Caki2 (cell line): ENCODE measurements at regions not wholly inside any gene's neighbourhood (a gene's known extent, or its start where the extent isn't known, plus 50 kb on each side); places are given as distances from the start of the nearest gene placed in this dataset.

Experiments used
- DNase-seq: peaks from one replicate; pipeline ENCODE4 v3.0.0-alpha.2; 2015; ENCODE audit warnings: low read depth
- in situ Hi-C: cut with HindIII; loops from 2 replicates; pipeline ENCODE4 v1.10.0; 2016; ENCODE audit warnings: low sequenced_read_pairs, low pct_unique_long_range_greater_than_20kb, mixed read lengths

- DNase-seq: no peak
- in situ Hi-C loops: no loop called here
These were observed 916.3 kb downstream of the TBC1D22A start for GRCh38 chr22:47678636-47679287.

DNA sequence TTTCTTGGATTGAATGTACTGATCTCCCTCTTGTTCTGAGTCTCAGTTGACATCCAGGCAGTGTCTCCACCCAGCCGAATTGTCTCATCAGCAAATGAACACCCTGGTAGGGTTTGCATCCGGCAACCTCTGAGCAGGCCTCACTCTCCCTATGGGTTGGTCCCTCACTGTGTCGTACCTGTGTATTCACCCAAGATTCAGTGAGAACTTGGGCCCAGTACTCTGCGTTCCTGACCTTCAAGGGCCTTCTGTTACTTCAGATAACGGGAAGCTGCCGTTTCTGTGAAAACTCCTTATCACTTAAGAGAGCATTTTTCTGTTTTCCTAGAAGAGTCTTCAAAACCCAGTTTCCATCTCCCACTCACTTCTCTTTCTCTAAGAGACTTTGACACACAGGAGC lies 915.6 kb downstream of the TBC1D22A start:
- in situ Hi-C loops: no loop called here
- DNase-seq: no peak

DNA sequence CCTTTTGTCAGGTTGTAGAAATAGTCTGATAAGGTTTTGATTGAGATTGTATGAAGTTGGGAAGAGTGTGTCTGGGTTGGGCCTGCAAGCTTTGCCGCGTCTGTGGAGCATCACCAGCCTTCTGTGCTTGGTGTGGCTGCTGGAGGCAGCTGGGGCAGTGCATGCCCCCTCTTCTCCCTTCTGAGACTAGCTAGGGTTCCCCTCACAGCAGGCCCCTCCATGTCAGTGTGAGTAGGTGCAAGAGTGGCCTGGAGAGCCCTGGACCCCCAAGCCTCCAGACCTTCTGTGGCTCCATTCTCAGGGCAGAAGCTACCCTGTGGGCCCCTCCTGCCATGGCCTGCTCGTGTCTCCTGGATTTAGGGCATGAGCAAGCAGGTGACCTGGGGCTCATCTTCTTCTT lies 914.2 kb downstream of the TBC1D22A start:
- in situ Hi-C loops: no loop called here
- DNase-seq: no peak

DNA sequence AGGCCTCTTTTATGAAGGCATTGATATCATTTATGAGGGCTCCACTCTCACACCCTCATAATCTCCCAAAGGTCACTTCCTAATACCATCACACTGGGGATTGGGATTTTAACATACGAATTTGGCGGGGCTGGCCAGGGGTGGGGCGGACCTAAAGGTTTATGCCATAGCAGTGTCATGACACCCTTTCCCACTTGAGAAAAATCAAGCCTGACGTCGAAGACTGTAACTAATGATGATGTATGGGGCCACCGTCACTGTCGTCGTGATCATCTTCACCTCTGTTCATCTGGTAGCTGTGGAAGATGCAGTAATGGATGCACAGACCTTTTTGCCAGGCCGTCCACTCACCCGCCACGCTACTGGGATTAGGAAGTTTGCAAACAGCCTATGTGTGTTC lies 912.1 kb downstream of the TBC1D22A start:
- DNase-seq: no peak
- in situ Hi-C loops: no loop called here

DNA sequence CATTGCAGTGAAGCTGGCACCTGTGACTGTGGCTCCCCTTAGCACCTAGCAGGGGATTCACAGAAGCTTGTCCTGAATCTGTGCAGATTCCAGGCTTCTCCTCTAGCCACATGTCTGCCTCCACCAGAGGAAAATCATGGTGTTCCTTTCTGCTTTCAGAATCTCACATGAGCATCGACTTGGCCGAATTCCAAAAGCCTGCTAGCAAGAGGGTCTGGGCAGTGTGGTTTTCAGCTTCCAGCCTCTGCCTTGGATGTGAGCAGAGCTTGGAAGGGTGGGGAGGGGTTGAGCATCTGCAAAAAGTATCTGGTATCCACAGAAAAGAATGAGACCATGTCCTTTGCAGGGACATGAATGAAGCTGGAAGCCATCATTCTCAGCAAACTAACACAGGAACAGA lies 911.1 kb downstream of the TBC1D22A start:
- in situ Hi-C loops: no loop called here

DNA sequence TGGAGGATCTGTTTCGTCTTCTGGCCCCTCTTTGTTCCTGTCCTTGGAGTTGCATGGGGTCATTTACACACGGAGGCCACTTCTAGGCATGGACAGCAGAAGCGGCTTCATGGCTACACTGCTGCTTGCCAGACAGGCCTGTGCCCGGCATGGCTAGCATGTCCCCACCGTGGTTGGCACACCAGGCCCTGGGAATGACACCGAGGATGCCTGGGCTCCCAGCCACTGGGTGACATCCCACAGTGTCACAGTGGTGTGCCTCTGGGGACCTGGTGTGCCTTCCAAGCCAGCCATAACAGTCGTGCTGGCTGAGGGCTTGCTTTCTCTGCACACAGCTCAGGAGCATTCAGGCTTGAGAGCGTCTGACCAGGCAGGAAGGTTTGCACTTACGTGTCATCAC lies 910.1 kb downstream of the TBC1D22A start:
- in situ Hi-C loops: no loop called here

More for the DNA sequence above, 911.1 kb downstream of the TBC1D22A start:
- no peak for DNase-seq

GRCh38 chr22:47665151-47665550 lies 902.7 kb downstream of the TBC1D22A start:
- DNase-seq: no peak
- in situ Hi-C loops: no loop called here

More for the DNA sequence above, 910.1 kb downstream of the TBC1D22A start:
- no peak for DNase-seq

DNA sequence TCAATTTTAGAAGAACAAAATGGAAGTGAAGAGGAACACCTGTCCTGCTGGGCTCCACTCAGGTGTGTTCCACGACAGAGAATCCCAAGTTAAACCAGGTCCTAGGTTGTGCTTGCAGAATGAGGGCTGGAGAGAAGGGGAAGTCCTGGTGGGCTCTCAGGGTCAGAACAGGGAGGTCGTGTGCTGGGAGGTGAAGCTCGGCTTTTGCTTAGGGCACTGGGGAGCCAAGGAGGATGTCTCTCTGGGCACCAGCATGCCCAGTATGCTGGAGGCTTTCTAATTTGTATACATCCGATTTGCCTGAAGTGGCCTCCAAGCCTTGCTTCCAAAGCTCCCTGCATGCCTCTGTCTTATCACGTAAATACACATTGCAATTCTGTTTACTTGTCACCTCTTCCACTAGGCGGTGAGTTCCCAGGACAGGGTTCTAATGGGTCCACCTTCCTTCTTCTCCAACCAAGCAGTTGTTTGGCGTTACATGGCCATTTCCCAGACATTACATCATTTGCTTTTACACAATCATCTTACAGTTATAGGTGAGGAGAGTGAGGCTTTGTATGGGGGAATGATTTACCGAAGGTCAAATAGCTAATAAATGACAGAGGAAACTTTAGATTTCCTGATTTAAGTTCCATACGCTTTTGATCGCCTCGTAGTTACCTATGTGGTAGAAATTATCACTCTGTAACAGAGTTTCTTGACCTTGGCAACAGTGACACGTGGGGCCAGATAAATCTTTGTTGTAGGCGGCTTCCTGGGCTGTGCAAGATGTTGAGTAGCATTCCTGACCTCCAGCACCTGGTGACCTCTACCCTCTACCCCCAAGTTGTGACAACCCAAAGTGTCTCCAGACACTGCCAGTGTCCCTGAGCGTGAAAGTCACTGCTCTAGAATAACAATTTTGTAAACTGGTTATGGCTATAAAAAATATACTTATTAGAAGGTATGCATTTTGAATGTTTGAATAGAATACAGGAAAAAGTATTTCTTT lies 901.5 kb downstream of the TBC1D22A start:
- in situ Hi-C loops: no loop called here
- DNase-seq: no peak

DNA sequence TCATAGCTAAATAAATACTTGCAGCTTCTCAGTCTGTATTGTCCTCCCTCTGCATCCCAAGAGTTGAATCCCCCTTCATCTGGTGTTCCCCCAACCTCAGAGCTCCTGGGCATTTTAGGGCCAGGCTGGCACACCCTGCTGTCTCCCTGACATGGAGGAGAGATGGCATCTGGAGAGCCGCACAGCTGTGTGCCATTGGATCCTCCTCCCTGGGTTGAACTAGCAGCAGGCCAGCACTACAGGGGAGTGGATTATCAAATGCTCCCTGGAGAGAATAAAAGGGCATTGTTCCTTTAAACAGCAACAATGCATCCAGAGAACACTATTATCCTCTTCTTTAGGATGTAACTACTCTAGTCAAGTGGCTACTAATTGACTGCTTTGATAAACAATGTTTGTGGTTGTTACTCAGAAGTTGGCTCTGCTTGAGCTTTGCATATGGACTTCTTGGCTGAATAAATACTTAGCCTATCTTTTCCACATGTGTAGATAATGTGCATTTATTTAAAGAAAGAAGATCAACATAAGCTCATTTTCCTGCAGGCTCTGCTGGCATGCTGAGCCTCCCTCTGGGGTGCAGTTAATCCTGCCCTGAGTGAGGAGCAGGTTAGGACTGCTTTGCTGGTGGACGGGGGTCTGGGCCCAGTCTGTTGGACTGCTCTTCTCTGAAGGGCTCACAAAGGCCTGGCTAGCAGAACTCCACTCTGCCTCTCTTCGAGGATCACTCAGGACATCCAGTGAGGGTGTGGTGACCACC lies 897.2 kb downstream of the TBC1D22A start:
- DNase-seq: no peak
- in situ Hi-C loops: no loop called here

DNA sequence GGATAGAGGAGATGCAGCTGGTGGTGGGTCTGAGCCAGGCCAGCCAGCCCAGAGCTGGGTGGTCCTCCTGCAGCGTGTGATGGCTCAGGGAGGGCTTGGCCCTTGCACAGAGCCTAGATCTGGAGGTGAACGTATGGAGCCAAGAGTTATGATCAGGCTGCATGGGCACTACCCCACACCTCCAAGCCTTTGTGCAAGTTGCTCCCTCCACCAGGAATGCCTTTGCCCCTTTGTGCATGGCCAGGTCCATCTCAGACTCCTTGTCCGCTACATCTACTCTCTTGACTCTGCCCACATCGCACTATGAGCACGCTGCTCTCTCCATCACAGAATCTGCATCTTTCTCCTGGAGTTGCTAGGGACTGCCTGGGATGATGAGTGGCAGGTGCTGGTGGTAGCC lies 895.7 kb downstream of the TBC1D22A start:
- DNase-seq: no peak
- in situ Hi-C loops: no loop called here

DNA sequence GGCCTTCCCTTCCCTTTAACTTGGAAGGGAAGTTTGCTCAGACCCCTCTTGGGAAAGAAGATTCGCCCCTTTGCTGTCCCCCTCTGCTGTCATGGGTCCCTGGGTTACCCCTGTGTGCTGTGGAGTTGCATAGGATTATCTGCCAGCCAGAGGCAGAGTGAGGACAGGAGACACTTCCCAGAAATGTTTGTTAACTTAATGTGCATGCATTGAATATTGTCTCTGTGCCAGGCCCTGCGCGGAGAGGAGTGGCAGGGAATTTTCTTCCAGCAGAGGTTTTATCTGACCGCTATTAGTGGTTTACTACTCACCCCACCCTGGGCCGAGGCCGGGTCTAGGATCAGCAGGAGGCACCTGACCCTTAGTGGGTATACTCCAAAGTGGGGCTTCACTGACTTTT lies 894.8 kb downstream of the TBC1D22A start:
- in situ Hi-C loops: no loop called here
- DNase-seq: no peak

DNA sequence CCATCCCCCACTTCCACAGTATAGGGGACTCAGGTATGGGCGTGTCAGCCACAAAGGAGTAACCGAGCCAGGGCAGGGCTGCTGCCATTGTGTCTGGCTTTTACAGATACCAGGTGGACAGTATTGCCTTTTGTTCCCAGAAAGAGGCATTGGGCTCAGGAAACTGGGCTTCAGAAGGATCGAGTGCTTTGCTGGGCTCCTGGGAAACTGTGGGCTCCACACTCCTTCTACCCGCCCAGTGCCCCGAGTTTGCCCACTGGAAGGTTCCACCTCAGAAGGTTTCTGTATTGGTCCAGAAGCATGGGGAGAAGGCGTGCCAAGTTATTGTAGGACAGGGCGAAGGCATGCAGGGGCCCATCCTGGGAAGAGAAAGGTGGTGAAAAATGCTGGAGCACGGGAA lies 894.4 kb downstream of the TBC1D22A start:
- in situ Hi-C loops: no loop called here

DNA sequence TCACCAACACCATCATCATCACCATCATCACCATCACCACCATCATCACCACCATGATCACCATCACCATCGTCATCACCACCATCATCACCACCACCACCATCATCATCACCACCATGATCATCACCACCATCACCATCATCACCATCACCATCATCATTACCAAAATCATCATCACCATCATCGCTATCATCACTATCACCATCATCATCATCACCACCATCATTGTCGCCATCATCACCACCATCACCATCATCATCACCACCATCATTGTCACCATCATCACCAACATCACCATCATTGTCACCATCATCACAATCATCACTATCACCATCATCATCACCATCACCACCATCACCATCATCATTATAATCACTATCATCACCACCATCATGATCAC lies 893.5 kb downstream of the TBC1D22A start:
- in situ Hi-C loops: no loop called here
- no peak for DNase-seq

More for the DNA sequence above, 894.4 kb downstream of the TBC1D22A start:
- DNase-seq: no peak

GRCh38 chr22:47654922-47655491 lies 892.6 kb downstream of the TBC1D22A start:
- no peak for DNase-seq
- in situ Hi-C loops: no loop called here

DNA sequence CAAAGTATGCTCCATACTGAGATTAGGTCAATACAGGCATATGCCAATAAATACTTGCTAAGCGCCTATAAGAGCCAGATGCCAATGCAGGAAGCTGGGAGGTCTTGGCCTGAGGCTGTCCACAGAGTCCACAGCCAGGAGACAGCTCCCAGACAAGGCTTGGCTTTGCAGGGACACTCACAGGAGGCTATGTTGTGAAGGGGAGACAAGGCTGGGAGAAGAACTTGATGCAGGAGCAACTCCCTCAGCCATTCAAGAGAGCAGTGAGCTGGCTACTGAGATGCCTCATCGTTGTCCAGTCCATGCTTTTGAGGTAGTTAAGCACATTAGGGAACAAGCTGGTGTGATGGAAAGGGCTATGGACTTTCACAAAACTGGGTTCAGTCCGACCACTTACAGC lies 891.5 kb downstream of the TBC1D22A start:
- in situ Hi-C loops: no loop called here
- no peak for DNase-seq

DNA sequence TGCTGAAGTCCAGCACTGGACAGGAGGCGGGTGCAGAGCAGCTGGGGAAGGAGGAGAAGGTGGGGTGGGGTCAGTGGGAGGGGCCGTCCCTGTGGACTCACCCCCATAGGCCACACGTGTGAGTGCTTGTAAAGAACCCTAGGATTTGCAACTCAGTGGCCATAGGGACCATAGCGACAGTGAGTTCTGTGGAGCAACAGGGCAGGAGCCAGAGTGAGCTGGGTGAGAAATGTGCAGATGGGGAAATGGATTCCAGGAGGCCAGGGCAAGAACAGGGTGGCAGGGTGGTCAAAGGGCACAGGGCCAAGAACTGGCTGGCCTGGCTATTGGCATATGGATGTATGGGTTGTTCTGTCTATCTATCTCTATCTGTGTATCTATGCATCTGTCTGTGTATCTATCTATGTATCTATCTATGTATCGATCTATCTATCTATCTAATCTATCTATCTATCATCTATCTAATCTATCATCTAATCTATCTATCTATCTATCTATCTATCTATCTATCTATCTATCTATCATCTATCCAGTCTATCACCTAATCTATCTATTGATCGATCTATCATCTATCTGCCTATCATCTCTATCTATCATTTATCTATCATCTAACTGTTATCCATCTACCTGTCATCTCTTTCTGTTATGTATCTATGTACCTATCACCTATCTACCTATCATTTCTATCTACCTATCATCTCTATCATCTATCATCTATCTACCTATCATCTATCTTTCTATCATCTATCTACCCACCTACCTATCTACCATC lies 889.0 kb downstream of the TBC1D22A start:
- DNase-seq: no peak
- in situ Hi-C loops: no loop called here

DNA sequence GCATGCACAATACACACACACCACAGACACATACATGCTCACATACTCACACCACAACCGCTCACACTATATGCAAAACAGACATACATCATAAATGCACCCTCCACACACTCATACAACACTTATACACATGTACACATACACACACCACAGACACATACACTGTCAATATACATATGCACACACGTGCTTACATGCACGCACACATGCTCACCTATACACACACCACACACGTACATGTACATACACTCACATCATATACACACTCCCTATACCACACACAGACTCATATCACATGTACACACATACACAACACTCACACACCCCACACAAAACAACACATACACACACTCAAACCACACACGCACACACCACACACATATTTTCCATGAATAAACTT lies 885.3 kb downstream of the TBC1D22A start:
- in situ Hi-C loops: no loop called here
- no peak for DNase-seq

GRCh38 chr22:47647181-47647580 lies 884.7 kb downstream of the TBC1D22A start:
- DNase-seq: no peak
- in situ Hi-C loops: no loop called here
